ENCODE measurements at regions not wholly inside any gene's neighbourhood (a gene's known extent, or its start where the extent isn't known, plus 50 kb on each side); places are given as distances from the start of the nearest gene placed in this dataset.
"Not testable (repeated sequence)": the region's sequence is repeated elsewhere in the genome, so short reads cannot be mapped to it uniquely, and the experiment has no call there.

DNA sequence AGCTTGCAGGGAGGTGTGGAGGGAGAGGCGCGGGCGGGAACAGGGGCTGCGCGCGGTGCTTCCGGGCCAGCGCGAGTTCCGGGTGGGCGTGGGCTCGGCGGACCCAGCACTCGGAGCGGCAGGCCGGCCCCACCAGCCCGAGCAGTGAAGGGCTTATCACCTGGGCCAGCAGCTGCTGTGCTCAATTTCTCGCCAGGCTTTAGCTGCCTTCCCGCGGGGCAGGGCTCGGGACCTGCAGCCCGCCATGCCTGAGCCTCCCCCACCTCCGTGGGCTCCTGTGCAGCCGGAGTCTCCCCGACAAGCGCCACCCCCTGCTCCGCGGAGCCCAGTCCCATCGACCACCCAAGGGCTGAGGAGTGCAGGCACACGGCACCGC lies 102.2 kb upstream of the ETV6 start:
- TF ChIP-seq, protein P1, sequence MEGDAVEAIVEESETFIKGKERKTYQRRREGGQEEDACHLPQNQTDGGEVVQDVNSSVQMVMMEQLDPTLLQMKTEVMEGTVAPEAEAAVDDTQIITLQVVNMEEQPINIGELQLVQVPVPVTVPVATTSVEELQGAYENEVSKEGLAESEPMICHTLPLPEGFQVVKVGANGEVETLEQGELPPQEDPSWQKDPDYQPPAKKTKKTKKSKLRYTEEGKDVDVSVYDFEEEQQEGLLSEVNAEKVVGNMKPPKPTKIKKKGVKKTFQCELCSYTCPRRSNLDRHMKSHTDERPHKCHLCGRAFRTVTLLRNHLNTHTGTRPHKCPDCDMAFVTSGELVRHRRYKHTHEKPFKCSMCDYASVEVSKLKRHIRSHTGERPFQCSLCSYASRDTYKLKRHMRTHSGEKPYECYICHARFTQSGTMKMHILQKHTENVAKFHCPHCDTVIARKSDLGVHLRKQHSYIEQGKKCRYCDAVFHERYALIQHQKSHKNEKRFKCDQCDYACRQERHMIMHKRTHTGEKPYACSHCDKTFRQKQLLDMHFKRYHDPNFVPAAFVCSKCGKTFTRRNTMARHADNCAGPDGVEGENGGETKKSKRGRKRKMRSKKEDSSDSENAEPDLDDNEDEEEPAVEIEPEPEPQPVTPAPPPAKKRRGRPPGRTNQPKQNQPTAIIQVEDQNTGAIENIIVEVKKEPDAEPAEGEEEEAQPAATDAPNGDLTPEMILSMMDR (IDR thresholded peaks at IDR 0.05) = not testable (repeated sequence)
- TF ChIP-seq POLR2A (IDR thresholded peaks at IDR 0.05) = not testable (repeated sequence)

Measured in lower leg skin (tissue), 3 donors.